HG03469 (cell line): ENCODE measurements at regions not wholly inside any gene's neighbourhood (a gene's known extent, or its start where the extent isn't known, plus 50 kb on each side); places are given as distances from the start of the nearest gene placed in this dataset.

Experiments used
- ATAC-seq: cut with Tn5 transposase; IDR thresholded peaks from one replicate; pipeline ENCODE4 v1.9.1; 2021; ENCODE audit warnings: mild to moderate bottlenecking, moderate library complexity, moderate number of reproducible peaks; ENCODE audit not compliant: unreplicated experiment

DNA sequence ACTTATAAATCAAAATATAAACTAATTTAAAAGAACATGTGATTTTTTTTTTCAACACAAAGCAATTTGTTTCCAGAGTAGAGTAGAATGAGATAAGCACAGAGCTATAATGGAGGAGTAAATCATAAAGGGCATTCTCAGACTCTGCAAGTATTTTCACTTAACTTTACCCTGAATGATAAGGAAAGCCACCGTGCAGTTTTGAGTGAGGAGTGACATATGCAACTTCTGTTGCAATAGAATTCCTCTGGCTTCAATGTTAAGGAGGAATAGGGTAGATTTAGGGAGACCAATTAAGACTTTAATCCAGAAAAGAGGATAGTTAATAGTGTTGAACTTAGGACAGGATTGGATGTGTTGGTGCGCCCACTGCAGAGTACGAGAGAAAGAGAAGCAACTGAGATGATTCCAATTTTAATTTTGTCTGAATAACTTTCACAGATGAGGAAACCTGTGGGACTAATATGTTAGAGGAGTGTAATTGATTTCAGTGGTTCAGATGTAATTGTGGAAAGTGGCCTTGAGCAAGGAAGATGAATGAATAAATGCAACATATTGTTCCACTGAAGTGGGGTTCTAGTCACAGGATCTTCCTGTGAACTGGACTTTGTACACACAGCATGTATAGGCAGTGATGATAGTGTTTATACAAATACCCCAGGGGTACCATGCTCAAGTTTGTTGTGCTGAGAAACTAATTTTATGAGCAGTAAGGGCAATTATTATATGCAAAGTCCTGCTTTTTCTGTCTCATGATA lies 255.5 kb upstream of the ANO3 start:
- no peak for ATAC-seq

GRCh38 chr11:26078231-26078821 lies 253.6 kb upstream of the ANO3 start:
- ATAC-seq: peak; percentile 72

DNA sequence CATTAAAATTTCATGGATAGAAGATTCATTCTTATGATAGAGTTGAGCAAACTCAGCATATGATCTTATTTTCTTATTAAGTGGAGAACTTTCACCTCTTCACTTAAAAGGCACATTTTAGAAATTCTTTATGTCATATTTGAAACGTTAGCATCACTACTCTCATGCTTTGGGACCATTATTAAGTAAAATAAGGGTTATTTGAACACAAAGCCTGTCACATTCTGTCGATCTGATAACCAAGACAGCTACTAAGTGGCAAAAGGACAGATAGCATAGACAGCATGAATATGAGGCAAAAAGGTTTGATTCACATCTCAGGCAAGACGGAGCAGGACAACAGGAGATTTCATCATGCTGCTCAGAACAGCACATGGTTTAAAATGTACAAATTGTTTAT lies 247.6 kb upstream of the ANO3 start:
- no peak for ATAC-seq

DNA sequence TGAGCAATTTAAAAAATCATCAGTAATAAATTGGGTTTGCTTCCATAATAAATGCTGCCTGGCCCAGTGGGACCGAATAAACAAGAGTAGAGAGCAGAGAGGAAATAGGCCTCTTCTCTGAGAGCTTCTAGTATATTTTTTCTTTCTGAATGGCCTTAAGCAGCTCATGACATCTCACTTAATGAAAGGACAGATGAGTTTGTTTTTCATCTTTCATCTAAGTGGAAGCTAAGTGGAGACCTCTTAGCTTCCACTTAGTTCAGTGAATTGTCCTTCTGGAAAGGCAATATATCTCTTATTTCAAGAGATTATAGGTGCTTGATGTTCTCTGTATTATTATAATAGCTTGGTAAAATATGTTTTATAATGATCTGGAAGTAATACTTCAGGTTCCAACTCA lies 245.9 kb upstream of the ANO3 start:
- ATAC-seq: no peak

DNA sequence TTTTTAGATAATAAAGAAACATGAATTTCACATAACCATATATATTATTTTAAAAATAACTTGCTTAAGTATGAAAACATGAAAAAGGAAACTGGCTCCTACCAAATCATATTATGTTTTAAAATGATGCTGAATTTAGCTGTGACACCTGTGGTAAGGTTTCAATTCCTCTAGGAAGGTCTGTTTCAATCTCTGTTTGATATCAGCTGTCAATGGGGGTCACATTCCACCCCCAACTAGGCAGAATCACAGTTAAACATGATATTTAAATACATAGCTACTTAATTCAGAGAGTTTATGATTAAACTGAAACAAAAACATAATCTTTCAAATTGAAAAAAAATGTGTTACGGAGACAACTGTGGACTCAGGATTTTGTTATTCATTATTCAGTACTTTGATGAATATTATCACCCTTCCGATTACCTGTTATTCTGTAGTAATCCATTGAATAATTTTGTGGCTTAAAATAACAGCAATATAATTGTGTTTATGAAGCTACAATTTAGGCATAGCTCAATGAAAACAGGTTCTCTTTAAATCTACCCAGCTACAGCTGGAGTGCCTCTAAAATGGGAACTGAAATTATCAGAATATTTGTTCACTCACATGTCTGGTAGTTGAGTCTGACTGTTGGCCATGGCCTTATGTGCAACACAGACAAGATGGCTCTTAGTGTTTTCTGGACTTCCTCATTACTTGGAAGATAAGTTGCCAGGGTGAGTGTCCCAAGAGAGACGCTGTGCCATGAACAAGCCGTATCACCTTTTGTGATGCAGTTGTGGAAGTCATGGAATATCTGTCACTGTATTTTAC lies 244.6 kb upstream of the ANO3 start:
- peak; percentile 95 for ATAC-seq

DNA sequence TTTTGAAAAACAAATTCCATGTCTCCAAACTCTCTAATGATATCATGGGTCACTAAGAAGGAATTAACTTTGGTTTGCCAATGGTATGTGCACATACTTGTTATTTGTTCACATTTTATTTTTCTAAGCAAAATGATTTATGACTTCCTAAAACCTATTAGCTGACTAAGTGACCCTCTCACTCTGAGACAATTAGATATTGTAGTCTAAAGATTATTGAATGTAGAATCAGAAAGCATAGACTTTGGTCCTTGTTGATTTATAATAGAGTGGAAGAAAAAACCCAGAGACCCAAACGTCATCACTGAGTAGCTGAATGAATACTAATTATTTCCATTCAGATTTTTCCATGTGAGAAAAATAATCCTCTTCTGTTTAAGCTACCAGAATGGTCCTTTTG lies 243.5 kb upstream of the ANO3 start:
- no peak for ATAC-seq

- ATAC-seq: no peak
These were observed 241.3 kb upstream of the ANO3 start for GRCh38 chr11:26090651-26091050.

DNA sequence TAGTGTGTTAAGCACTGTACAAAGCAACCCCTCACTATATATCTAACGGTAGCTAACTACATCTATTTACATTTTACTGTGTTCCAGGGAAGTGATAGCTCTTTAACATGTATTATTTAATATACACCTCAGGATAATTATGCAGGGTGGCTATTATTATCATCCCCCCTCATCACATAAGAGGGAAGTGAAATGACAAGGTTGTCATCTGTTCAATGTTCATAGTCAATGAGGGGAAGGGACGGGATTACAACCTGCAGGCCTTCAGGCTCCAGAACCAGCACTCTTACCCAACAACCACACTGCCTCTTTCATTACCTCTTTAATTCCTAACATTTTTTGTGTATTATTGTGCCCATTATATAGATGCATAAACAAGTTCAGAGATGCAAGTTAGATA lies 238.7 kb upstream of the ANO3 start:
- ATAC-seq: no peak

- ATAC-seq: no peak
These were observed 236.6 kb upstream of the ANO3 start for GRCh38 chr11:26095340-26095739.

DNA sequence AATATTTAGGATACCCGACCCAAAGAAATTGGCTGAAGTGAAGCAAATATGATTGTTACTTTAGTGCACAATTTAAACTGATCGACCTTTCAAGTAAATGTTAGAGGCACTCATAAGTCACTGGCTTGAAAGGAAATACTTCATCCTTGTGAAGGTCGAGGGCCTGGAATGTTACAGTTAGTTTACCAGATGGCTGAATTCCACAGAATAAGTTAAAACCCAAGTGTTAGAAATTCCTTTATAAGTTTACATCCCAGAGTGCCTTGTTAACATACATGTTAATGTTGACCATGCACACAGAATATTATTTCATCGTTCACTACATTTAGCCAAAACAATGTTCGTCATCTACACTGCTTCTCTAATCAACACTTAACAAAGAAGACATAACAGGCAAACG lies 235.5 kb upstream of the ANO3 start:
- no peak for ATAC-seq

GRCh38 chr11:26102325-26102724 lies 229.6 kb upstream of the ANO3 start:
- no peak for ATAC-seq

GRCh38 chr11:26105762-26106423 lies 226.0 kb upstream of the ANO3 start:
- ATAC-seq: no peak

- no peak for ATAC-seq
These were observed 225.2 kb upstream of the ANO3 start for GRCh38 chr11:26106726-26107125.

- no peak for ATAC-seq
These were observed 222.1 kb upstream of the ANO3 start for GRCh38 chr11:26109658-26110368.

GRCh38 chr11:26112264-26112663 lies 219.7 kb upstream of the ANO3 start:
- no peak for ATAC-seq

GRCh38 chr11:26121466-26121865 lies 210.5 kb upstream of the ANO3 start:
- ATAC-seq: no peak

GRCh38 chr11:26126741-26127140 lies 205.2 kb upstream of the ANO3 start:
- ATAC-seq: no peak

- no peak for ATAC-seq
These were observed 204.6 kb upstream of the ANO3 start for GRCh38 chr11:26127336-26127735.

GRCh38 chr11:26131406-26131805 lies 200.5 kb upstream of the ANO3 start:
- no peak for ATAC-seq

GRCh38 chr11:26134053-26134452 lies 197.9 kb upstream of the ANO3 start:
- no peak for ATAC-seq
